ENCODE measurements at regions not wholly inside any gene's neighbourhood (a gene's known extent, or its start where the extent isn't known, plus 50 kb on each side); places are given as distances from the start of the nearest gene placed in this dataset.
A peak's percentile ranks its signal among the peaks of the same experiment; 100 is the strongest.
"Not testable (repeated sequence)": the region's sequence is repeated elsewhere in the genome, so short reads cannot be mapped to it uniquely, and the experiment has no call there.

DNA sequence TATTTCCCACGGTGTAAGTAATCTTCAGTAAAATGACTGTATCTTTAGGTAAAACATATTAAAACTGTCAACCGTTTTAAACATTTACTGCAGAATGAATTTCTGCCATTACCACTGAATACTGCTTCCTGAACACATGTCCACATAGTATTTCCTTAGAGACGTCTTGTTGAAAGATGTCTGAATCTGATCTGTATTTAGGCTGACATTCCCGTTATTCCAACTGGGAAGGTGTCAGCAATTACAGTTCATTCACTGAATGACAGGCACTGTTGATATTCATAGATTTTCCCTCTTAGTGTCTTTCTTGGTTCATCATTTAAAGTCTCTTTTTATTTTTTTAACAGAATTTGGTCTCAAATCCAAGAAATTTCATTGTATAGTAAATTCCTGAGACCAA is 544.5 kb upstream of the CHD1 start:
- not testable (repeated sequence) for H3K27ac ChIP-seq

DNA sequence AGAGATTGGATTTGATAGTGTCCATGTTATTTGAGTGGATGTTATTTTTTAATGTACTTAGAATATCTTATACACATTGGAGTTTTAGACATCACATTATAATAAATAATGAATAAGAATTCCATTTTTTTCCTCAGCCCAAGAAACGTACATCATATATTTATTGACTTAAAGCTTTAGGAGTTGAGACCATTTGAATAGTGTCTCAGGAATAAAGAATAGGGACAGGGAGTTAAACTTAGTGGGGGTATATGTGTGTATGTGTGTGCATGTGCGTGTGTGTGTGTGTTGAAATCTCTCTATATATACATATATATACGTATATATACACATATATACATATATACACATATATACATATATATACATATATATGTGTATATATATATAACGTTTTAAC is 542.9 kb upstream of the CHD1 start:
- peak overlapping the region; percentile 59 for H3K27ac ChIP-seq

DNA sequence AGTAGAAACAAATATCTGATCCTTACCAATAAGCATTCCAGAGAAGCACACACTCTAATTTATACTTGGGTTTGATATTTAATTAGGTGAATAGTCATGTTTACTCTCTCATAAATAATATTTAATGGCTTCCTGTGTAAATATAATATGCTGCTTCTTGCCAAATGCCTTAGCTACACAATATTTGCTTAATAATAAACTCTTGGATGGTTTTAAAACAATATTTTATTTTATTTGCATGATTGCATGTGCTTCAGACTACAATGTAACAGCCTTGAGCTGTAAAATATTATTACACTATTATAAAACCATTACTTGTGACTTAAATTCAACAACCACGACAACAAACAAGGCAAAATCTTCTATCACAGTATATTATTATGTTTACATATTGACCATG is 542.4 kb upstream of the CHD1 start:
- H3K27ac ChIP-seq, result peak overlapping the region; percentile 59

DNA sequence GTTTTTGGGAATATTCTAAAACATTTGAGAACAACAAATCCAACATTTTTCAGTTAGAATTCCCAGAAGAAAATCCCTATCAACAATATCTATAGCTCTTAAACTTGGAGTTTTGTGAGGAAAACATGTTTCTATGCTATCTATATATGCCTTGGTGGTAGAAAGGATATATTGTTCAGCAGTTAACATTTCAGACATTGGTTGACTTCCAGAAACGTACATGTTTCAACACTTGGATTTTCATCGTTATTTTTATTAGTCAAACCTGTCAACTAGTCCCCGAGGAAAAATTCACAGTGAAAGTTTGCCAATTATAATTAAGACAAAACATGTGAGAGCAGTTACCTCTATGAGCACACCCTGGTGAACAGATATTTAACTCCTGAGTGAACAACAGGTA is 541.8 kb upstream of the CHD1 start:
- peak overlapping the region; percentile 54; the same call in 1 of the 2 replicates for H3K27ac ChIP-seq

DNA sequence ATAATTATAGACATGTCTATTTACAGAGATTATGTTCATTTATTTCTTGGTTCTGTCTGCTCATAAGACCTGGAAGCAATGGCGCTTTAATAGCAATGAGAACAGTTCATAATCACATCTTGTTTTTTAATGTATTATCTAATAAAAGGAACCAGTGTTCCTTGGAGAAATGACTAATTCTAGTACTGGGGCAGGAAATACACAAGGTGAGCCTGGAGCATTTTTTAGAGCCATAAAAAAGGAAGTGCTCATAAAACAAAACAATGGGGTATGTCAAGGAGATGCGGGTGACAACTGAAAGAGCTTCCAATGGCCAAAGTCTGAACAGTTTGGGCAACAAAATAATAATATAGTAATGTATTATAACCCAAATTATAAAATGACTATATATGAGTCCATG is 531.9 kb upstream of the CHD1 start:
- TF ChIP-seq ZFX (IDR thresholded peaks at IDR 0.05; ENCODE audit: borderline replicate concordance), result no peak
- TF ChIP-seq, protein P1, sequence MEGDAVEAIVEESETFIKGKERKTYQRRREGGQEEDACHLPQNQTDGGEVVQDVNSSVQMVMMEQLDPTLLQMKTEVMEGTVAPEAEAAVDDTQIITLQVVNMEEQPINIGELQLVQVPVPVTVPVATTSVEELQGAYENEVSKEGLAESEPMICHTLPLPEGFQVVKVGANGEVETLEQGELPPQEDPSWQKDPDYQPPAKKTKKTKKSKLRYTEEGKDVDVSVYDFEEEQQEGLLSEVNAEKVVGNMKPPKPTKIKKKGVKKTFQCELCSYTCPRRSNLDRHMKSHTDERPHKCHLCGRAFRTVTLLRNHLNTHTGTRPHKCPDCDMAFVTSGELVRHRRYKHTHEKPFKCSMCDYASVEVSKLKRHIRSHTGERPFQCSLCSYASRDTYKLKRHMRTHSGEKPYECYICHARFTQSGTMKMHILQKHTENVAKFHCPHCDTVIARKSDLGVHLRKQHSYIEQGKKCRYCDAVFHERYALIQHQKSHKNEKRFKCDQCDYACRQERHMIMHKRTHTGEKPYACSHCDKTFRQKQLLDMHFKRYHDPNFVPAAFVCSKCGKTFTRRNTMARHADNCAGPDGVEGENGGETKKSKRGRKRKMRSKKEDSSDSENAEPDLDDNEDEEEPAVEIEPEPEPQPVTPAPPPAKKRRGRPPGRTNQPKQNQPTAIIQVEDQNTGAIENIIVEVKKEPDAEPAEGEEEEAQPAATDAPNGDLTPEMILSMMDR (IDR thresholded peaks at IDR 0.05), result no peak
- no peak overlapping the region for H3K27ac ChIP-seq

DNA sequence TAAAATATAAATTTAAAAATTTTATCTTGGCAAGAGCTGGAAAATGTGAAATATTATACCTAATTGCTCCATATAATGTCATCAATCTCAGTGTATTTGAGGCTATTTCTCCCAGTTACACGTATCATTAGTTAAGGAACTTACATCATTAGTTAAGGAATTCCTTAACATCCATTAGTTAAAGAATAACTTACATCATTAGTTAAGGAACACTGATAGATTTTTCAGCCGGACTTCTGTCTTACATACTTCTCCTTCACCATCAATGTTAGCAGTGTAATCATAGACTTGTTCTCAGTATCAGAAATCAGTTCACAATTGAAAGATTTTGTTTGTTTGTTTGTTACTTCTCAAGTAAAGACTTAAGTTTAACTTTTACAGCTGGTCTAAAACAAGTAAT is 524.4 kb upstream of the CHD1 start:
- TF ChIP-seq, protein P1 (IDR thresholded peaks at IDR 0.05), result no peak
- TF ChIP-seq ZFX (IDR thresholded peaks at IDR 0.05; ENCODE audit: borderline replicate concordance), result no peak
- no peak overlapping the region for H3K27ac ChIP-seq

DNA sequence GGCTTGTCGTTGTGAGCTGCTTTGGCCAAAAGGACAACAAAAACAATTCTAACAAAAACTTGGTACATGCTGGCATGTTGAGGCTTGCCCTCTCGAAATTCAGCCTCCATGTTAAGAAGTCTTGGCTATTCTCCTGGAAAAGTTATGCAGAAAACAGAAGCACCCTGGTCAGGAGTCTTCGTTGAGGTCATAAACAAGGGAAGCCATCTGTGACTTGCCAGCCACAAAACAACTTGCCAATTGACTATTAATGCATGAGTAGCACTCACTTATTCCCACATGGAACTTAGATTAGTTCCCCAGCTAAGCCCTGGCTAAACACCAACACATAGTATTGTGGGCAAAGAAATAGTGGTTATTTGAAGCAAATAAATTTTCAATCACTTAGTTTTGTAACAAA is 521.0 kb upstream of the CHD1 start:
- H3K27ac ChIP-seq, result peak overlapping the region; percentile 9; the same call in 1 of the 2 replicates
- no peak for TF ChIP-seq ZFX (IDR thresholded peaks at IDR 0.05; ENCODE audit: borderline replicate concordance)
- TF ChIP-seq, protein P1 (IDR thresholded peaks at IDR 0.05), result no peak

DNA sequence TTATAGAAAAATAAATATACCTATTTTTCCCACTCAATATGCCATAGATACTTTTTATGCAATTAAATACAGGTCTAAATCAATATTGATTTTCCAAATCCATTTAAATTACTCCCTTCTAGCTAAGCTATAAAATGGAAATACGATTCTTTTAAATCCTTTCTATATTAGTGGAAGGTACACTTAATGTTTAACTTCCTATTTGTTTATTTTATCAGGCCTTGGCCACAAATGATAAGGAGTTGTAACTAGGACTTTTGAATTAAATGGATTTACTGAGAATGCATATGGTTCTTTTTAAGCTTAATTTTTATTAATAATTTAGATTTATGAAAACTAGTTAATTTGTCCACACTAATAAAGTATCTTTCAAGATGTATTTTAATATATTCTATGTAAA is 517.0 kb upstream of the CHD1 start:
- TF ChIP-seq ZFX (IDR thresholded peaks at IDR 0.05; ENCODE audit: borderline replicate concordance), result no peak

DNA sequence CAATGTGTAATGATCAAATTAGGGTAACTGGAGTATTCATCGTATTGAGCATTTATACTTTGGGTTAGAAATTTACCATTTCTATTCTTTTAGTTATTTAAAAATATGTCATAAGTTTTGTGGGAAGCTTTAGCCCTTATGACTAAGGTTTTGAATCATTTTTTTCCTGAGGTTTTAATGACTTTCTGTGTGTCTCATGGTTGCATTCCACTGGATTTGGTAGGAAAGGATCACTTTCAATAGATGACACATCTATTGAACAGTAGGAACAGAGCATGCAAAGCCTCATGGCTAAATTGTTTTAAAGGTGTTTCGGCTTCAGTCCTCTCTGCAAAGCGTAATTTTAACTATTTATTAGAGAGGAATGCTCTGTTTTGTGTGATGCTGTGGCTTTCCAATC is 512.4 kb upstream of the CHD1 start:
- no peak overlapping the region for H3K27ac ChIP-seq
- TF ChIP-seq ZFX (IDR thresholded peaks at IDR 0.05; ENCODE audit: borderline replicate concordance), result no peak
- TF ChIP-seq, protein P1 (IDR thresholded peaks at IDR 0.05), result no peak

More for the DNA sequence above, 517.0 kb upstream of the CHD1 start:
- peak overlapping the region; percentile 76 for H3K27ac ChIP-seq

DNA sequence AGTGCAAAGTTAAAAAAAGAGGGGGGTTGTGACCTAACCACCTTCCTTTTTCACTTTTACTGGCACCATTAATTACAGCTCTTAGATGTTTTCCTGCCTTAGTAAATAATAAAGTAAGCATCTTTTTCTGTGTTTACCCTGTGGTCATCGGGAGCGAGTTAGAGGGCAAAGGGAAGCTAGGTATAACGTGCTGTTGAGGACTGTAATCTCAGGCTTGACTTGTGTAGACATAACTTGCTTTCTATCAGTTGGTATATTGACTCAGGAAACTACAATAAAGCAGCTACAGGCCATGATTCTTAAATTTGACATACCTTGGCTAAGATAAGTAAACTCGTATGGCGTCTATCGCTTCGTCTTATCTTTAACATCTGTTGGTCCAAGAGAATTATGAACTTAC is 509.8 kb upstream of the CHD1 start:
- H3K27ac ChIP-seq, result no peak overlapping the region
- TF ChIP-seq, protein P1 (IDR thresholded peaks at IDR 0.05), result no peak
